ENCODE measurements at regions not wholly inside any gene's neighbourhood (a gene's known extent, or its start where the extent isn't known, plus 50 kb on each side); places are given as distances from the start of the nearest gene placed in this dataset.

DNA sequence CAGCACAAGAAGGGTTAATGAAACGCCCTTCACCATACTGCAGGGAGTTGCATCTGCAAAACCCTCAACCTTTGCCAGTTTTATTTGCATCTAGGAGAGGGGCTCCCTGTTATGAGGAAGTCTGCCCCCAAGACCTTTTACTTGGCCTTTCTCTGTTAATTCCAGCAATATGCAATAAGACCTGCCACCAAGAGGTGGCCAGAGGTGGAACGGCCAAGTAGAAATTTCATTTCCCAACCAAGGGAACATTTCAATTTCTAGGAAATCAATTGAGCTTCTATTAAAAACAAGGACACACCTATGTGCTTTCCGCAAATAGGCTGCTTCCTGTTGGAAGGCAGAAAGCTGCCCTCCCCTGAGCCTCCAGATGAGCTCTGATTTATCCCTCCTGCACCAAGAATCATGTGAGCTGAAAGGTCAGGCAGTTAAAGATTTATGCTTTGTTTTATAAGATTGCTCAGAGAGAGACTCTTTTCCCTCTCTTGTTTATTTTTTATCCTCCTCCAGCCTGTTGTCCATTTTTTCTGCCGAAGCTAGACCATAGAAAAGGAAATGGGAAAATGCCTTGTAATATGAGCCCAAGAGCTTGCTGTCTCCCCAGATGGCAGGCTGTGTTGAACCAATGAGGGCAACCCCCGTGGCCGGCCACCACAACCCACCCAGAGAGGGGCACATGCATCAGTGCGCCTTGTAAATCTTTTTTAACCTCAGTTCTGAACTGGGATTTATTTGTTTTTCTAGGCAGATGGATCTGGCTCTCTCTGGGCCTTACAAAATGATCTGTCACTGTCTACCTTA, 572.8 kb downstream of the TLE1 start:
- Mint-ChIP-seq H3K27ac (no peak overlapping the region), H3K4me1 (peaks cover 12% of the 10 kb centered on the region), H3K9me3 (no peaks in the 10 kb centered on the region), H3K4me3 (no peak overlapping the region), H3K27me3 (peaks cover 9% of the 10 kb centered on the region), H3K36me3 (no peaks in the 10 kb centered on the region)
- no peak for ATAC-seq

DNA sequence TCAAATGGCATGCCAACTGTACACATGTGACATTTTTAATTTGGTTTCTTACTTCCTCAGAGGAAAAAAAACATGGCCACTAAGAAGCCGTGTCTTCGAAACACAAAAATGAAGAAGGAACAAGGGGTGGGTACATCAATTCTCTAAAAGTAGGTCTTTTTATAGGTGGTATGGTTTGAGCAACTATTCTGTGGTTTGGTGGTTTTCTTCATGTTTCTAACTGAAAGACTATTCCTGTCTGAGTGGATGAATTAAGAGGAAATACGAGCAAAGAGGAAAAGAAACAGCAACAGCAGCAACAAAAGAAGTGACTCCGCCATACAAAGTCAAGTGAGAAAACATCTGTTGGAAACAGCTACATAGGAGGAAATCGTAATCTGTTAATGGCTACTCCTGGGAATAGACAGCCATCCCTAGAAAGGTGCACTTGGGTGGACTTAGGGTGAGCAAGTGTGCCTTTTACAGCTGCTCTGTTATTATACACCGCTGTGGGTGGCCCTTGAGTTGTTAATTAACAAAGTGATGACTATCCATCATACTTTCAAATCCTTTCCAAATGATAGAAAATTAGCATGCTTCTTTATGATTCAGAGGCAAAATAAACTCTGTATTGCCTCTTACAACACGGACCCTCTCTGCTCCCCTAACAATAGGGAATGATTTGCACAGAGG, 575.8 kb downstream of the TLE1 start:
- peak overlapping the region; percentile 10 for H3K4me3 Mint-ChIP-seq
- no peak overlapping the region for H3K27ac Mint-ChIP-seq
- peaks cover 9% of the 10 kb centered on the region for H3K27me3 Mint-ChIP-seq
- ATAC-seq, result peak; percentile 78
- H3K36me3 Mint-ChIP-seq, result no peaks in the 10 kb centered on the region
- peaks cover 12% of the 10 kb centered on the region for H3K4me1 Mint-ChIP-seq
- no peaks in the 10 kb centered on the region for H3K9me3 Mint-ChIP-seq

DNA sequence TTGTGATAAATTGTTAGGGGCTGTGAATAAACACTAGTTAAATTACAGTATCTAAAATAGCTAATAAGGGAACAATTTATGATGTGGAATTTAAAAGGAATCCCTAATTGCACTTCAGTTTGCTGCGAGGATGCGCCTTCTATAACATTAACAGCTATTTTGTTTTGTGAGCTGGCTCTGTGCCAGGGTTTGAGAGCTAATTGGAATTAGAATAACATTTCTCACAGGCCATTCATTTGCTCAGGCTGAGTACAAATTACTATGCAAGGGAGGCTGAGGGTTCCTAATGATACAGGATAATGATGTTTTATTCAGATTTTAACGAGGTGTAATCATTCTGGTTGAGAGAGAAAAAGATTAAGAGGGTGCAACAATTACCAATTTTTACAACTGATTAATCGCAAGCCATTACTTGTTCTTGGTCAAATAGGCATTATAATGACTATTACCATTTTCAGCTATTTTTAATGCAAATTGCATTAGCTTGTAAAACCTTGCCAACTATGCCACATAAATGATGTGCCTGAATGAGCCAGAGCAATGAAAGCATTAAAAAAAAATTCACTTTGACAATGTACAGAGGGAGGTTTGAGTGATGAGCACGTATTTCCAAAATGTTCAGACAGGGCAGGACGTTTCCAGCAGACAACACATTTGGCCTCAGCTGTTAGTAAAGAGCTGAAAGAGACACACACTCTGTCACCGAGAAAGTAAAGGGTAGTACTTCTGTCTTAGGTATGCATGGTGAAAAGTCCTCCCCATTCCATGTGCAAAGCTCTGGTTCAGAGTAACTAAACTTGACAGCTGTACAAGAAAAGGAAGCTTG, 576.5 kb downstream of the TLE1 start:
- H3K9me3 Mint-ChIP-seq, result no peaks in the 10 kb centered on the region
- H3K4me3 Mint-ChIP-seq, result no peak overlapping the region
- no peak for ATAC-seq
- no peak overlapping the region for H3K27ac Mint-ChIP-seq
- peaks cover 12% of the 10 kb centered on the region for H3K4me1 Mint-ChIP-seq
- peaks cover 12% of the 10 kb centered on the region for H3K27me3 Mint-ChIP-seq
- H3K36me3 Mint-ChIP-seq, result no peaks in the 10 kb centered on the region

DNA sequence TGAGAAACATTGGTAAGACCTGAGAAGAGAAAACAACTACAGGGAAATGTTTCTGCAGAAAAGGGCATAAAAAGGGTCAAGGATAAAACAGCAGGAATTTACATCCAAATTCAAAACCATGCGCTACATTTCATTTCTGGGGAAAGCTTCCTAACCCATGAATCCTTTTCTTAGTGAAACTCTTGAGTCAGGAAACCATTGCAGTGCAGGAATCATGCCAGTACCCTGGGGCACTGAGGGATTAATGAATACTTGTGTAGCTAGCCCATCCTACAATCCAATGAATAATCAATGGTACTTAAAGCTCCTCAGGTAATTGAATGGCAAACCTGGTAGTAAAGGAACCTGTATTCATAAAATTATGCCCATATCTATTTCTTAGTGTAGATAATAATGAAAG, 580.5 kb downstream of the TLE1 start:
- H3K4me3 Mint-ChIP-seq, result no peak overlapping the region

DNA sequence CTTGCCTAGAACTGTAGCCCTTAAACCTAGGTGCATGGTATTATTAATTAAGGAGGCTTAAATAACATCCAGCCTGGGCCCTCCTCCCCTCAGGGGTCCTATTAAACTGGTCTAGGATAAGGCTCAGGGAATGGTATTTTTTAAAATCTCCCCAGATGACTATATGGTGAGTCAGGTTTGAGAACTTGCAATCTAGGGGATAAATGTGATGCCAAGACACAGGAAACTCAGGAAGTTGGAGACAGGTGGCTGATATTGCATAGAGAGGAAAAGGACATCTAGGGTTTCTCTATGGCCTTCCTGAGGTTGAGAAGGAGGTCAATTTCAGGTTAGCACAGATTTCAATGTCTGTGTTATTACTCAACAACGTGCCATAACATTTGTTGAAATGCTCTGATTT, 581.0 kb downstream of the TLE1 start:
- Mint-ChIP-seq H3K4me3 (no peak overlapping the region), H3K36me3 (no peaks in the 10 kb centered on the region), H3K27ac (no peak overlapping the region), H3K4me1 (peaks cover 7% of the 10 kb centered on the region), H3K9me3 (no peaks in the 10 kb centered on the region), H3K27me3 (peaks cover 28% of the 10 kb centered on the region)
- no peak for ATAC-seq

More for the DNA sequence above, 580.5 kb downstream of the TLE1 start:
- Mint-ChIP-seq H3K27me3 (peaks cover 28% of the 10 kb centered on the region), H3K36me3 (no peaks in the 10 kb centered on the region), H3K9me3 (no peaks in the 10 kb centered on the region), H3K4me1 (peaks cover 11% of the 10 kb centered on the region), H3K27ac (no peak overlapping the region)
- no peak for ATAC-seq

DNA sequence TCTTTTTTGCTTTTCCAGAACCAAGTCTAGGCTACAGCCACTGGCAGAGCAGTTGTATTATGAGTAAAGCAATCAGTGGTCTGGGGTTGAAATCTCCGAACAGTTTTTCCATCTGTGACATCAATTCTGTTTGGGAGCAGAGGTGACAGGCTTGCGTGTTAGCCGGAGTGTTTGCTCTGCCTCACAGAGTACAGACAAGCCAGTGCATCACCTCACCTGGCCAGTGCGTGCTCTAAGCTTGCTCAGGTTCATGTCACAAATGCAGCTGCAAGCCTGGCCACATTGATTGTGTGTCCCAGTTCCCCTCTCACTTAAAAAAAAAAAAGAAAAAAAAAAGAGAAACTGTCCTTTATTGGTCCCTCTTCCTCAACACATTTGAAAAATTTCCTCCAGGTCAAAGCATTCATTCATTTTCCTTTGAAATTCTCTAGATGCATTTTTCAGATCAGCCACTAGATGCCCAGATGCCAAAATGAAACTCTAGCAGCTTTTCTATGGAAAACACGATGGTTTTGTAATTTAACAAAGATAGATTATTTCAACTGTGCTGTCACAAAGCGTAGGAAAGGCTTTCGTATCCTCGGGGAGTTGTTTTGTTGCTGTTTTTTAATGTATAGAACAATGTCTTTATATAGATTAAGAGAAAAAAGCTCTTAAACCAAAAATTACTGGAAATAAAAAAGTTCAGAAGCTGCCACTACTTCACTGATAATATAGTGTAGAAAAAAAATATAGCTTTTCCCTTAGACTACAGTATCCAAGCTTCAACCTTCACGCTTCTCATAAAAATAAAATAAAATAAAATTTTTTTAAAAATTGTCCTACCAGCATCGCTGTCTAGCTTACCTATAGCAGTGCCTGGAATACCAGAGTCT, 585.5 kb downstream of the TLE1 start:
- Mint-ChIP-seq H3K36me3 (no peaks in the 10 kb centered on the region), H3K9me3 (no peaks in the 10 kb centered on the region), H3K4me3 (no peak overlapping the region), H3K27me3 (peaks cover 28% of the 10 kb centered on the region), H3K27ac (no peak overlapping the region), H3K4me1 (no peaks in the 10 kb centered on the region)
- ATAC-seq, result no peak

DNA sequence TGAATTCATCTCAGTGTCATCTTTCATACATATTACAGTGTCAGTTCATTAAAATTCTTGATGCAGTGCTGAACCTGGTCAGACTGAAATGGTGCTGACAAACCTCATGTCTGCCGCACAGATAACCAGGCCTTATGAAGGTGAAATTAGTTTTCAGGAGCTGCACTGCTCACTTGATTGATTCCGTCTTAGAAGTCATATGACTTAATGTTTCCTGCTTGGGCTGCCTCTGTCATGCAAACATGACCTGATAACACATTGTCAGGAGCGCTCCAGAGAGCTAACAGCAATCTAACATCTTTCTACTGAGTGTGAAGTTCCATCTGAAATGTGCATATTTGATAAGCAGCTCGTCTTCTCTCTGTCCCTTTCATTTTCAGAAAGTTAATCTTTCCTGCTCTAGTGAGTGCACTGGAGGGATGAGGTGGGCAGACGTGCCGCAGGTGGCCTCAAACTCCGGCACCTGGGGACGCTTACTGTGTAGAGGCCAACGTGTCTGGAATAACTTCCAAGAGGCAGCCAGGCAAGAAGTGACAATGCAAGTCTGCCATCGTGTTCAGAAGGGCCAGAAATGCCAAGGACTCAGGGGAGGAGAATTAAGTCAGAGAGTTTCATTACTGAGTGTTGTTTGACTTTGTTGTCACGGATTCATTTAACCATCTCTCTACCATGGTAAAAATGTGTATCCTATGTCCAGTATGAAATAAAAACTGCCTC, 592.1 kb downstream of the TLE1 start:
- H3K27ac Mint-ChIP-seq, result no peak overlapping the region
- no peak overlapping the region for H3K4me3 Mint-ChIP-seq
- H3K9me3 Mint-ChIP-seq, result peaks cover 3% of the 10 kb centered on the region
- no peaks in the 10 kb centered on the region for H3K27me3 Mint-ChIP-seq
- H3K36me3 Mint-ChIP-seq, result no peaks in the 10 kb centered on the region
- H3K4me1 Mint-ChIP-seq, result no peaks in the 10 kb centered on the region
- ATAC-seq, result no peak

DNA sequence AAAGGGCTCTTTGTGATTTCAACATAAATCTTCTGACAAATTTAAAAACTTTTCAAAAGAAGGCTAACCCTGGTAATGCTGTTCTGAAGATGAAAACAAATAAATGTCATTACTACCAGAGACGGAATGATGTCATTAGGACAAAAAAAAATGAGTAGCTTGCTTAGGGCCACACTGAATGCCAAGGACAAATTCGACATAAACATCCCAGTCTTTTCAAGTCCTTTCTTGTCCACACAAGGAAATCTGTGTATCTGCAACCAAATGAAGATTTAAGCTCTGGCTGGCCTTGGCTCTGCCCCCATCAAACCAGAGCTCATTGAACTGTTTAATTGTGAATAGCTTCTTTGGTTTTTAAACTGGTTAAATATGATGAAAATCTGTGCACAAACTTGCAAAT, 592.7 kb downstream of the TLE1 start:
- H3K27me3 Mint-ChIP-seq, result no peaks in the 10 kb centered on the region

DNA sequence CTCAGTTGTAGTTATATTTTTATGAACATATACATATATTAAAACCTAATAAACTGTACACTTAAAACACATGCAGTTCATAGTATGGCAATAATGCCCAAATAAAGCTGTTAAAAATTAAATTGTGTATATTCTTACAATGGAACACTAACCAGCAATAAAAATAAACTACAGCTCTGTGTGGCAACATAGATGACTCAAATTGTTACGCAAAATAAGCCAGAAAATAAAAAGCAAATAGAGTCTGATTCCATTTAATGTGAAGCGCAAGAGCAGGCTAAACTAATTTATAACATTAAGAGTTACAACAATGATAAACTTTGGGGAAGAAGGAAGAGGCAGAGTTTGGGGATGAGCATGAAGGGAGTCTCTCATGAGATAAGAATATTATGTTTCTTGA, 597.3 kb downstream of the TLE1 start:
- ATAC-seq, result no peak
- no peak overlapping the region for H3K27ac Mint-ChIP-seq
- H3K9me3 Mint-ChIP-seq, result peaks cover 6% of the 10 kb centered on the region
- no peaks in the 10 kb centered on the region for H3K36me3 Mint-ChIP-seq
- peaks cover 10% of the 10 kb centered on the region for H3K27me3 Mint-ChIP-seq
- H3K4me3 Mint-ChIP-seq, result no peak overlapping the region
- H3K4me1 Mint-ChIP-seq, result no peaks in the 10 kb centered on the region

More for the DNA sequence above, 592.7 kb downstream of the TLE1 start:
- no peaks in the 10 kb centered on the region for H3K36me3 Mint-ChIP-seq
- no peak overlapping the region for H3K27ac Mint-ChIP-seq
- no peak for ATAC-seq
- H3K4me3 Mint-ChIP-seq, result no peak overlapping the region
- H3K9me3 Mint-ChIP-seq, result peaks cover 6% of the 10 kb centered on the region
- no peaks in the 10 kb centered on the region for H3K4me1 Mint-ChIP-seq

DNA sequence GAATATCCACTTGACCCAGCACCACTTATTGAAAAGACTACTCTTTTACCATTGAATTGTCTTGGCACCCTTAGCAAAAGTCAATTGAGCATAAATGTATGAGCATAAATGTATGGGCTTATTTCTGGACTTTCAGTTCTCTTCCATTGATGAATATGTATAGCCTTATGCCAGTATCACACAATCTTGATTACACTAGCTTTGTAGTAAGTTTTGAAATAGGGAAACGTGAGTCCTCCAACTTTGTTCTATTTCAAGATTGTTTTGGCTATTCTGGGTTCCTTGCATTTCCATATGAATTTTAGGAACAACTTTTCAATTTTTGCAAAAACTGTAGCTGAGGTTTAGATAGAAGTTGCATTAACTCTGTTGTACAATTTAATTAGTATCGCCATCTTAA, 601.0 kb downstream of the TLE1 start:
- Mint-ChIP-seq H3K27ac (no peak overlapping the region), H3K36me3 (no peaks in the 10 kb centered on the region), H3K27me3 (peaks cover 10% of the 10 kb centered on the region), H3K4me3 (no peak overlapping the region), H3K4me1 (no peaks in the 10 kb centered on the region), H3K9me3 (peaks cover 6% of the 10 kb centered on the region)
- no peak for ATAC-seq

DNA sequence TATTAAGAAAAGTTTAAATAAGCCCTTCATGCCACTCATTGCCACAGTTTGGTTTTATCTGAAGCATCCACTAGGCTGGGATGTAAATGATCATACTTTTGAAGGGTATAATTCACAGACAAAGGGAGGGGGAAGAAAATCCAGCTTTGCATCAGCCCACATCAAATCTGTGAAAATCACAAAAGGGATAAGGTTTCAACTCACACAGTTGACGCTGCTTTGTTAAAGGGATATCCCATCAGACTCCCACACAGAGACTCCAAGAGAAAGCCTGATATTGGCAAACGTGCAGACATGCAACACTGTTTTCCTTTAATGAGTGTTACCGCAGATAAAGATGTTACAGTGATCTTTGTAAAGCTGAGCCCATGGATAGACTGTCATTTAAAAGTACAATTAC, 602.9 kb downstream of the TLE1 start:
- Mint-ChIP-seq H3K4me3 (no peak overlapping the region), H3K27ac (no peak overlapping the region), H3K36me3 (no peaks in the 10 kb centered on the region), H3K4me1 (no peaks in the 10 kb centered on the region), H3K27me3 (peaks cover 10% of the 10 kb centered on the region), H3K9me3 (no peaks in the 10 kb centered on the region)
- ATAC-seq, result no peak

DNA sequence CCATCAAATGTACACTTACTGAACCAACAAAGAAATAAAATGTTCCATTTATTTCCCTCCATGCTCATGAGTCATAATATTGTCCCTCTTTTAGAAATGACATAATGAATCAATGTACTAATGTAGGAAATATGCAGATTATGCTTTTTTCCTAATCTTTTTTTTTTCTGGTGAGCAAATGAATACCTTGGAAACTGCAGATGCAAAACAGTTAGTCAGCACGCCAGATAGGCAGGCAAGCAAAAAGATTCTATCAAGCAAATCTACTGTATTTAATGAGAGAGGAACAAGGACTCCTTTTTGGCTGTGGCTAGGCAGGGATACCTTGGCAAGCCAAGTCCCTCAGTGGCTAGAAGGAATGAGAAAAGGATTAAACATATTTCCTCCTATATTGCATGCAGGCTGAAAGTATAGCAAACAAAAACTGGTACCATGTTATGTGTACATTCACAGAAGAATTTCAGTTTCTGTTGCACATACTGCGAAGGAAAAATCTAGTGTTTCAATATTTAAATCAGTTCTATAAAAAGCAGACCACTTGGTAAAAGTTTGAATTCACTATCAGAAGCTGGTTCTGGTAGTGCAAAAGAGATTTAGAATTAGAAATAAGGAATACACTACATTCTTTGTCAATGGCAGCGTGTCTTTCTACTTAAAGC, 605.4 kb downstream of the TLE1 start:
- Mint-ChIP-seq H3K36me3 (no peaks in the 10 kb centered on the region), H3K4me3 (no peak overlapping the region), H3K27ac (no peak overlapping the region), H3K27me3 (no peaks in the 10 kb centered on the region), H3K9me3 (no peaks in the 10 kb centered on the region), H3K4me1 (no peaks in the 10 kb centered on the region)
- ATAC-seq, result no peak

DNA sequence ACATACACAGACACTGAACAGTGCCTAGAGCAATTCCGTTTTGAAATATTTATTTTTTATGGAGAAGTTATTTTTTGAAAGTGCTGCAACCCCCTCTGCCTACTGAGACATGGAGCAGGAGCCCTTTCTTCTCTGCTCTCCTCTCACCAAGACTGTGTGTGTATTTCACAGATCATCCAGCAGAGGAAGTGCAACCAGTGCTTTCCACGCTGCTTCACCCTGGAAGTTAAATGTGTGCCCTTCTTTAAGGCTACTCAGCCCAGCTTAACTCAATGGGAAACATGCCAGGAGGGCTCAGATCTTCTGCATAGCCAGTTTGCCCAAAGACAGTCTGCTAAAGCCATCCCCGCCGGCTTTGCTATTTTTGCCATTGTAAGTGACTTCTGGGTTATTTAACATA, 606.3 kb downstream of the TLE1 start:
- H3K4me1 Mint-ChIP-seq, result no peaks in the 10 kb centered on the region
- ATAC-seq, result no peak
- no peaks in the 10 kb centered on the region for H3K36me3 Mint-ChIP-seq
- no peak overlapping the region for H3K4me3 Mint-ChIP-seq
- no peak overlapping the region for H3K27ac Mint-ChIP-seq
- H3K9me3 Mint-ChIP-seq, result no peaks in the 10 kb centered on the region
- H3K27me3 Mint-ChIP-seq, result no peaks in the 10 kb centered on the region

DNA sequence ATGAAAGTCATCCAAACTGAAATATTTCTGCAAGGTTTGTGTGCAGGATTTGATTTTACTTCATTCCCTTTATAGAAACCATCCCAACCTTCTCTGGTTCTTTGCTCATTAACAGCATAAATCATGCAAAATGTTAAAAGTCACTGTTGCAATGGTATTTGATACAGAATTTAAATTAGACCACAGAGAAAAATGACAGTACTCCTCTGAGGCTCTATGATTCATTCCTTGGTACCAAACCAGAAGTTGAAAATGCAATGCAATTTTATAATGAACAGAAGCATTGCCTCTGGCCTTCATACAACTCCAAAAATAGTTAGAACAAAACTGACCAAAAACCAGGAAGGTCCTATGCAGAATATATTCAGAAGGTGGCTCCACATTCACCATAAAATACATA, 607.1 kb downstream of the TLE1 start:
- no peaks in the 10 kb centered on the region for H3K27me3 Mint-ChIP-seq
- H3K9me3 Mint-ChIP-seq, result no peaks in the 10 kb centered on the region
- ATAC-seq, result no peak
- no peak overlapping the region for H3K27ac Mint-ChIP-seq
- H3K36me3 Mint-ChIP-seq, result no peaks in the 10 kb centered on the region
- no peaks in the 10 kb centered on the region for H3K4me1 Mint-ChIP-seq
- no peak overlapping the region for H3K4me3 Mint-ChIP-seq
